Progenitor cell of endocrine pancreas (in vitro differentiated cells): ENCODE measurements at regions not wholly inside any gene's neighbourhood (a gene's known extent, or its start where the extent isn't known, plus 50 kb on each side); places are given as distances from the start of the nearest gene placed in this dataset.

ENCODE experiments used
- DNase-seq: peaks from one replicate; pipeline ENCODE4 v3.0.0; 2021; ENCODE audit warnings: low spot score; ENCODE audit not compliant: unreplicated experiment
- H3K27ac Mint-ChIP-seq: 2 replicates; pipeline ENCODE4 v1.8.0; 2021; ENCODE audit warnings: mild to moderate bottlenecking, moderate library complexity, mixed read lengths
- H3K27me3 Mint-ChIP-seq: 2 replicates; pipeline ENCODE4 v1.8.0; 2021; ENCODE audit warnings: mixed read lengths
- H3K36me3 Mint-ChIP-seq: 2 replicates; pipeline ENCODE4 v1.8.0; 2022; ENCODE audit warnings: mixed read lengths; ENCODE audit not compliant: insufficient read depth
- H3K4me1 Mint-ChIP-seq: 2 replicates; pipeline ENCODE4 v1.8.0; 2021; ENCODE audit warnings: low read depth, mixed read lengths
- H3K4me3 Mint-ChIP-seq: 2 replicates; pipeline ENCODE4 v1.8.0; 2021; ENCODE audit warnings: low read depth, mild to moderate bottlenecking, moderate library complexity, mixed read lengths
- H3K9me3 Mint-ChIP-seq: 2 replicates; pipeline ENCODE4 v1.8.0; 2021; ENCODE audit warnings: low read depth, mixed read lengths
- CTCF ChIP-seq: fragments of 200-600 bp; sonication (generic); IDR thresholded peaks from one replicate; pipeline ENCODE4 v1.5.0; 2021; ENCODE audit warnings: antibody characterized with exemption, mild to moderate bottlenecking; ENCODE audit not compliant: unreplicated experiment

DNA sequence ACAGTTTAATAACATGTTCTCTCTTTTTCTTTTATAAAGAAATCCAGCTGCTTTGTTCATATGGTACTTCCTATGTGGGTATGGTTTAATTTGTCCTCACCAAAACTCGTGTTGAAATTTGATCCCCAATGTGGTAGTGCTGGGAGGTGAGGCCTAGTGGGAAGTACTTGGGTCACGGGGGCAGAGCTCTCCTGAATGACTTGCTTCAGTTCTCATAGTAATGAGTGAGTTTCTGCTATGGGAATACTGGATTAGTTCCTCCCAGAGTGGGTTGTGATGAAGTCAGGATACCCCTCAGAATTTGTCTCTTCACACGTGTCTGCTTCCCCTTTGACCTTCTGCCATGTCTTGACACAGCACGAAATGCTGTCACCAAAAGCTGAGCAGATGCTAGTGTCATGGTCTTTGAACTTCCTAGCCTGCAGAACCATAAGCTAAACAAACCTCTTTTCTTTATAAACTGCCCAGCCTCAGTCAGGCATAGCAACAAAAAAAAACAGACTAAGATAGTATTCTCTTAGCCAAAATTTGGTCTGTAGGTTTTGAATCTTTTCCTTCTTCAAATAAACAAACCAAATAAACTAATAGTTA, 87.8 kb upstream of the HS3ST5 start:
- H3K4me3 Mint-ChIP-seq, result no peak overlapping the region
- H3K27ac Mint-ChIP-seq, result no peak overlapping the region
- H3K9me3 Mint-ChIP-seq, result no peaks in the 10 kb centered on the region
- H3K27me3 Mint-ChIP-seq, result peaks cover 29% of the 10 kb centered on the region
- TF ChIP-seq CTCF, result no peak
- H3K36me3 Mint-ChIP-seq, result no peaks in the 10 kb centered on the region
- no peak for DNase-seq
- no peaks in the 10 kb centered on the region for H3K4me1 Mint-ChIP-seq

GRCh38 chr6:114428341-114428740, 85.5 kb upstream of the HS3ST5 start:
- H3K4me3 Mint-ChIP-seq, result no peak overlapping the region
- H3K9me3 Mint-ChIP-seq, result no peaks in the 10 kb centered on the region
- peaks cover 49% of the 10 kb centered on the region for H3K27me3 Mint-ChIP-seq
- no peaks in the 10 kb centered on the region for H3K36me3 Mint-ChIP-seq
- H3K27ac Mint-ChIP-seq, result no peak overlapping the region
- peaks cover 8% of the 10 kb centered on the region for H3K4me1 Mint-ChIP-seq
- TF ChIP-seq CTCF, result no peak
- no peak for DNase-seq

DNA sequence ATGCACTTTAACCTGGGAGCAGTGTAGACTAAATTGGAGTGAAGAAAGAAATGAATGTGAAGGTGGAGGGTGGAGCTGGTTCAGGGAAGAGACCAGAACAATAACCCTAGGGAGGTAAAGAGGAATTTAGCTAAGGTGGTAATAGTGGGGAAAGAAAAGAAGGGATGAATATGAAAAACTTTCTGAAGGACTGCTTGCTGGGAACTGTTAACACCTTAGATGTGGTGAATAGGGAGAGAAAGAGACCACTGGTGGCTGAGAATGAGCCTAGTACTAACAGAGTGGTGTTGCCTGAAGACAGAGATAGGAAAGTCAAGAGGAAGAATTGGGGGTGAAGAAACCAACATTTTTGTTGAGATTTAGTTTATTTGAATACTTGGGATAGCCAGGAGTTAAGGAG, 78.4 kb upstream of the HS3ST5 start:
- TF ChIP-seq CTCF, result no peak
- no peak for DNase-seq
- Mint-ChIP-seq H3K4me3 (no peak overlapping the region), H3K36me3 (no peaks in the 10 kb centered on the region), H3K9me3 (no peaks in the 10 kb centered on the region), H3K4me1 (peaks cover 18% of the 10 kb centered on the region), H3K27ac (no peak overlapping the region), H3K27me3 (peaks cover 44% of the 10 kb centered on the region)

DNA sequence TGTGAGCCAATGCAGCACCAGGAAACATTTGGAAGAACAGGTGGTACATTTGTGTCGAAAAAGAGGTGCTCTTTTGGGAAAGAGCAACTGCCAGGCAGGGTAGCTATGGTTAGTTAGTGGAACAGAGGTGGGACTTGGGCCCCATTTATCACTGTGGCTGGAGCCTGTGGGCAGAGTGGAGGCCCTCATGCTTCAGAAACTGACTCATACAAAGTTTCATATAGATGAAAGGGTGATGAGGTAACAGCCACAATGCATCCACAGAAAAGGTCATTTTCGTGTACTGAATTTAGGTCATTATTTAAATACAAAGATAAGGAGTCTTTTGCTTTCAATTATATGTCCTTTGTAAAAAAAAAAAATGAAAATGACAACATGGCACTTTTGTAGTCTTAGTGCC, 76.4 kb upstream of the HS3ST5 start:
- TF ChIP-seq CTCF, result no peak
- Mint-ChIP-seq H3K27ac (no peak overlapping the region), H3K9me3 (no peaks in the 10 kb centered on the region), H3K27me3 (peaks cover 24% of the 10 kb centered on the region), H3K4me1 (peaks cover 14% of the 10 kb centered on the region), H3K4me3 (no peak overlapping the region), H3K36me3 (no peaks in the 10 kb centered on the region)
- DNase-seq, result no peak

DNA sequence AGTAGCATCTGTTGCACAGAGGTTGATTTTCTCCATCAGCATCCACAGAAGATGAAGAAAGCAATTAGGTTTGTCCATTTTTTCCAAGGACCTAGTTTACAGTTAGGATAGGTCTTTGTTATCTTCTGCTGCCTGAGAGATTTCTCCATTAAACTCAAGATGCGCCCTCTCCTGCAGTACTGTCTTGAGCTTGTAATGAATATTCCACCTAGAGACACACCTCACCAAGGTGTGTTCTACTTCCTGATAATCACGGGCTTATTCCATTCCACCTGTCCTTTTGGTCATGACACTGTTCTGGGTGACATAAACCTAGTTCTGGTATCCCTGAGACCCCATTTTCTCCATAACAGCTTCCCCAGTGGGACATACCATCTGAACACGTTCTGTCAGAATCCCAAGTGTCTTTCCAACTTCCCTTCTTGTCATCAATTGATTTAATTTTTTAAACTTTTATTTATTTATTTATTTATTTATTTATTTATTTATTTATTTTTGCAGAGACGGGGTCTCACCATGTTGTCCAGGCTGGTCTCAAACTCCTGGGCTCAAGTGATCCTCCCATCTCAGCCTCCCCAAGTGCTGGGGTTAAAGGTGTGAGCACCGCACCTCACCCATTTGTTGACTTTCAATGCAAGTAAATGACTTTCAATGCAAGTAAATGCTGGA, 75.6 kb upstream of the HS3ST5 start:
- Mint-ChIP-seq H3K27ac (no peak overlapping the region), H3K9me3 (no peaks in the 10 kb centered on the region), H3K4me1 (peaks cover 11% of the 10 kb centered on the region), H3K36me3 (no peaks in the 10 kb centered on the region), H3K27me3 (peaks cover 19% of the 10 kb centered on the region), H3K4me3 (no peak overlapping the region)
- DNase-seq, result no peak
- TF ChIP-seq CTCF, result no peak
